Right lobe of liver (tissue), 4 donors: ENCODE measurements at regions not wholly inside any gene's neighbourhood (a gene's known extent, or its start where the extent isn't known, plus 50 kb on each side); places are given as distances from the start of the nearest gene placed in this dataset.
A peak's percentile ranks its signal among the peaks of the same experiment; 100 is the strongest.

Experiments
- POLR2A ChIP-seq: fragments of 450-650 bp; IDR thresholded peaks from one replicate; pipeline ENCODE4 v1.6.1; 2017; ENCODE audit warnings: antibody characterized with exemption, mild to moderate bottlenecking
- TF ChIP-seq, protein P1 (sequence below), 4 donors: fragments of 200-600 bp in 3 of 4; fragments of 450-650 bp in 1 of 4; IDR thresholded peaks; one replicate each; pipeline versions ENCODE4 v1.5.1 to v1.8.0; 2016 to 2022; ENCODE audit warnings: antibody characterized with exemption in 4 of 4, mild to moderate bottlenecking in 2 of 4
- donor health status: DM: no; HTN: no; CAD: no.
- donor health status: DM: no; HTN: no; CAD: no.
- donor health status: DM: no; HTN: yes; CAD: no.

DNA sequence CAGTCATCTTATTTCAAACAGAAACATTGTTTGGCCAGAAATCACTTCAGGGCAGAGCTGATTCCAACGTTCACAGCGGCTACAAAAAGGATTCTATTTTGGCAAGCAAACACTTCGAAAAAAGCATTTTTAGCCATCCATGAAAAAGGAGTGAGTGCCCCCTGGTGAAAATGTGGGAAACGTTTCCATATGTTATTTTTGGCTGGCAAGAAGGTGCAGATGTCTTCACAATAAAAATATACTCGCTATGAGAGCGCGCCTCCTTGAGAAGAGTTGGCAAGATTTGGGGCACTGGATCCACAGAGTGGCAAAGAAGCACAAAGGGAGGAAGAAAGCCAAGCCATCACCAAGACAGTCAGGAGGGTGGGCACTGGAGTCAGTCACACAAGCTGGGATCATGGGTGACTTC lies 191.1 kb downstream of the CHD9NB start:
- TF ChIP-seq, protein P1, sequence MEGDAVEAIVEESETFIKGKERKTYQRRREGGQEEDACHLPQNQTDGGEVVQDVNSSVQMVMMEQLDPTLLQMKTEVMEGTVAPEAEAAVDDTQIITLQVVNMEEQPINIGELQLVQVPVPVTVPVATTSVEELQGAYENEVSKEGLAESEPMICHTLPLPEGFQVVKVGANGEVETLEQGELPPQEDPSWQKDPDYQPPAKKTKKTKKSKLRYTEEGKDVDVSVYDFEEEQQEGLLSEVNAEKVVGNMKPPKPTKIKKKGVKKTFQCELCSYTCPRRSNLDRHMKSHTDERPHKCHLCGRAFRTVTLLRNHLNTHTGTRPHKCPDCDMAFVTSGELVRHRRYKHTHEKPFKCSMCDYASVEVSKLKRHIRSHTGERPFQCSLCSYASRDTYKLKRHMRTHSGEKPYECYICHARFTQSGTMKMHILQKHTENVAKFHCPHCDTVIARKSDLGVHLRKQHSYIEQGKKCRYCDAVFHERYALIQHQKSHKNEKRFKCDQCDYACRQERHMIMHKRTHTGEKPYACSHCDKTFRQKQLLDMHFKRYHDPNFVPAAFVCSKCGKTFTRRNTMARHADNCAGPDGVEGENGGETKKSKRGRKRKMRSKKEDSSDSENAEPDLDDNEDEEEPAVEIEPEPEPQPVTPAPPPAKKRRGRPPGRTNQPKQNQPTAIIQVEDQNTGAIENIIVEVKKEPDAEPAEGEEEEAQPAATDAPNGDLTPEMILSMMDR (IDR thresholded peaks at IDR 0.05), result peak; percentile 47 to 69 (median 51)
- no peak for TF ChIP-seq POLR2A
